Small intestine (tissue), 7 donors: ENCODE measurements at regions not wholly inside any gene's neighbourhood (a gene's known extent, or its start where the extent isn't known, plus 50 kb on each side); places are given as distances from the start of the nearest gene placed in this dataset.

Experiments
- DNase-seq, 2 donors: peaks; one replicate each; pipeline versions ENCODE4 v3.0.0 to v3.0.0-alpha.2; 2013
- FAIRE-seq: peaks from 2 replicates; lab custom pipeline; 2012; peaks lifted over from hg19 to GRCh38; lab: Jason Lieb, UNC
- H3K27ac ChIP-seq, 3 donors: one replicate each; pipeline ENCODE4 v1.5.1; 2013; ENCODE audit warnings: low read length in 2 of 3, mild to moderate bottlenecking in 2 of 3, control low read depth in 1 of 3, inconsistent platforms in 1 of 3, low read depth in 1 of 3, moderate library complexity in 1 of 3
- H3K27me3 ChIP-seq, 3 donors: one replicate each; pipeline ENCODE4 v1.6.1; 2013; ENCODE audit warnings: low read length in 3 of 3, inconsistent platforms in 1 of 3; ENCODE audit not compliant: control insufficient read depth in 3 of 3, insufficient read depth in 3 of 3
- H3K36me3 ChIP-seq, 3 donors: one replicate each; pipeline ENCODE4 v1.6.1; 2013; ENCODE audit warnings: low read length in 3 of 3, inconsistent platforms in 1 of 3, low read depth in 1 of 3, mild to moderate bottlenecking in 1 of 3, moderate library complexity in 1 of 3; ENCODE audit not compliant: control insufficient read depth in 3 of 3, insufficient read depth in 2 of 3
- H3K4me1 ChIP-seq, 3 donors: one replicate each; pipeline ENCODE4 v1.6.1; 2013; ENCODE audit warnings: low read length in 2 of 3, inconsistent platforms in 1 of 3, low read depth in 1 of 3, mild to moderate bottlenecking in 1 of 3, moderate library complexity in 1 of 3; ENCODE audit not compliant: control insufficient read depth in 3 of 3, insufficient read depth in 2 of 3
- H3K4me3 ChIP-seq, 3 donors: one replicate each; pipeline ENCODE4 v1.5.1; 2013; ENCODE audit warnings: low read length in 3 of 3, control low read depth in 1 of 3, inconsistent platforms in 1 of 3, low read depth in 1 of 3, mild to moderate bottlenecking in 1 of 3, moderate library complexity in 1 of 3
- H3K9me3 ChIP-seq, 2 donors: one replicate each; pipeline ENCODE4 v1.6.1; 2013; ENCODE audit warnings: low read depth in 1 of 2, low read length in 1 of 2; ENCODE audit not compliant: control insufficient read depth in 2 of 2, insufficient read depth in 1 of 2
- WGBS, 3 donors: extraction: QIAGEN DNeasy Blood & Tissue Kit; methylation state at CpG; one replicate each; pipeline ENCODE4 v1.1.7; 2013; 5-methylcytosine and 5-hydroxymethylcytosine counted together
- donor health status: healthy with polysubstance abuse.
- donor health status: control.
- donor health status: control.
- donor health status: Bipolar disorder and iron deficiency.
- donor health status: healthy.

- Histone ChIP-seq H3K27ac (peak overlapping the region in 2 of 3 donors; percentile 82 to 83), H3K4me3 (no peak overlapping the region), H3K36me3 (no peaks in the 10 kb centered on the region), H3K4me1 (peaks cover 0 to 19% (median 0%) of the 10 kb centered on the region in 3 donors), H3K9me3 (no peaks in the 10 kb centered on the region), H3K27me3 (no peaks in the 10 kb centered on the region)
- peak; percentile 19 to 69 for DNase-seq
- no peak for FAIRE-seq
- 32 to 48% (median 35%) methylated on average over 7 of the region's 7 CpGs for WGBS, 3 donors
These were observed 738.4 kb downstream of the MATN1 start for GRCh38 chr1:29984862-29985605.

DNA sequence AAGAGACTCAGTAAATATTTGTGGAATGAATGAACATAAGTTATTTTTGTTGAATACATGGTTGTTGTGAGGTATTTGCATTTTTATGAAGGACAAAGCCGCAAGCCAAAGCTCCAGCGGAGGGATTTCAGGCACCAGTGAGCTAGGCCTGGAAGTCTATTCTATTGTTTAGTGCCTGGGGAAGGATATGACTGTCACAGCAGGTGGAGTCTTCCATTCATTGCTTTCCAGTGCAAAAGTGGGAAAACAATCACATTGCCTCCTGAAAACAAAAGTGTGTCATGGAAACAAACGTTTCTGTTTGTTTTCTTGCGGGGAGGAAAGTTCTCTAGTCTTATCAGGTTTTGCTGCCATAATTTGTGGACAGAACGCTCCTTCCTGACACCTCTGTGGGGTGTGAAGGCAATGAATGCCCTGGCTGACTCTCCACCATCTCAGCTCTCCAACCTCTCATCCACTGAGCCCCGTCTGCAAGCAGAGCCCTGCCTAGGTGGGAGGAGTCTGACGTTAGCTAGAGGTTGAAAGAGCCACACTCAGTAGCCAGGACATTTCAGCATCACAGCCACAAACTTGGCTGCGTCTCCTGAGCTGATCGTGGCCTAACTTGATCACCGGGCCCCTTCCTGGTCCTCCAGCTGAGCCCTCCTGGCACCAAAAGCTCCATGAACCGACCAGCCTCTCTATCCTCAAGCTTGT is 739.1 kb downstream of the MATN1 start:
- H3K27ac ChIP-seq = peak overlapping the region in 2 of 3 donors; percentile 82 to 83
- no peak for FAIRE-seq

GRCh38 chr1:29983321-29983720 is 740.1 kb downstream of the MATN1 start:
- Histone ChIP-seq H3K27me3 (no peaks in the 10 kb centered on the region), H3K9me3 (no peaks in the 10 kb centered on the region), H3K4me3 (no peak overlapping the region), H3K36me3 (no peaks in the 10 kb centered on the region), H3K4me1 (peaks cover 0 to 19% (median 0%) of the 10 kb centered on the region in 3 donors), H3K27ac (no peak overlapping the region)
- DNase-seq = no peak
- 85 to 86% (median 86%) methylated on average over 7 of the region's 7 CpGs for WGBS, 3 donors
- no peak for FAIRE-seq

More for the DNA sequence above, 739.1 kb downstream of the MATN1 start:
- no peak overlapping the region for H3K4me3 ChIP-seq
- H3K36me3 ChIP-seq = no peaks in the 10 kb centered on the region
- no peak for DNase-seq
- no peaks in the 10 kb centered on the region for H3K9me3 ChIP-seq
- H3K4me1 ChIP-seq = peaks cover 0 to 19% (median 0%) of the 10 kb centered on the region in 3 donors
- 48 to 54% (median 48%) methylated on average over 11 of the region's 11 CpGs for WGBS, 3 donors
- H3K27me3 ChIP-seq = no peaks in the 10 kb centered on the region

GRCh38 chr1:29981586-29982239 is 741.7 kb downstream of the MATN1 start:
- Histone ChIP-seq H3K27ac (no peak overlapping the region), H3K4me1 (peaks cover 0 to 19% (median 0%) of the 10 kb centered on the region in 3 donors), H3K27me3 (no peaks in the 10 kb centered on the region), H3K36me3 (no peaks in the 10 kb centered on the region), H3K9me3 (no peaks in the 10 kb centered on the region), H3K4me3 (no peak overlapping the region)
- 83 to 90% (median 87%) methylated on average over 5 of the region's 5 CpGs for WGBS, 3 donors
- DNase-seq = no peak
- FAIRE-seq = no peak

- DNase-seq (no peak), FAIRE-seq (no peak)
- no peaks in the 10 kb centered on the region for H3K9me3 ChIP-seq
- no peak overlapping the region for H3K4me3 ChIP-seq
- WGBS, 3 donors = 64 to 74% (median 71%) methylated on average over 4 of the region's 4 CpGs
- H3K4me1 ChIP-seq = no peaks in the 10 kb centered on the region
- H3K27ac ChIP-seq = no peak overlapping the region
- no peaks in the 10 kb centered on the region for H3K36me3 ChIP-seq
- no peaks in the 10 kb centered on the region for H3K27me3 ChIP-seq
These were observed 741.2 kb downstream of the PTPRU start for GRCh38 chr1:29977550-29977949.

- DNase-seq (peak in 1 of 2 donors; percentile 45), FAIRE-seq (no peak)
- 32 to 59% (median 46%) methylated on average over 7 of the region's 7 CpGs for WGBS, 3 donors
- Histone ChIP-seq H3K27ac (no peak overlapping the region), H3K27me3 (peaks cover 0 to 2% (median 0%) of the 10 kb centered on the region in 3 donors), H3K36me3 (no peaks in the 10 kb centered on the region), H3K4me1 (no peaks in the 10 kb centered on the region), H3K4me3 (no peak overlapping the region), H3K9me3 (no peaks in the 10 kb centered on the region)
These were observed 738.8 kb downstream of the PTPRU start for GRCh38 chr1:29975036-29975694.

GRCh38 chr1:29974316-29974724 is 738.0 kb downstream of the PTPRU start:
- H3K4me3 ChIP-seq = no peak overlapping the region
- peaks cover 0 to 2% (median 0%) of the 10 kb centered on the region in 3 donors for H3K27me3 ChIP-seq
- FAIRE-seq = no peak
- no peaks in the 10 kb centered on the region for H3K9me3 ChIP-seq
- no peak for DNase-seq
- no peaks in the 10 kb centered on the region for H3K36me3 ChIP-seq
- WGBS, 3 donors = 34 to 52% (median 37%) methylated on average over 1 of the region's 1 CpG
- no peaks in the 10 kb centered on the region for H3K4me1 ChIP-seq
- H3K27ac ChIP-seq = no peak overlapping the region

DNA sequence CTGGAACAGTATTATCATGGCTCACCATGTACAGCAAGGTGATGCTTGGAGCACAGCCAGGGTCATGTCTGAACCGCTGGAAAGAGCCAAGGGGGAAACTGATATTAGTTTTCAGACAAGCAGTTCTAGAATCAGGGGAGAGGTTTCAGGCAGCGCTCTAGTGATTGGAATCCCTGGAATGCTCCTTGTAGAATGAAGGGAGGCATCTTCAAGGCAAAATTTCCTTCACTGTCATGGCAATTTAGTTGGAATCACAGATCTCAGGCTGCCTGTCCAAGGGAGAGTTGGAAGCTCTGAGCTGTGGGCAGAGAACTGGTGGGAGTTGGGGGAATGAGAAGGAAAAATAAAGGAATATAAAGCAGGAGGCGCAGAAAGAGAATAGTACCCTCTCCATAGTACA is 737.1 kb downstream of the PTPRU start:
- H3K4me3 ChIP-seq = no peak overlapping the region
- no peaks in the 10 kb centered on the region for H3K36me3 ChIP-seq
- H3K9me3 ChIP-seq = peaks cover 0 to 3% of the 10 kb centered on the region in 2 donors
- H3K27ac ChIP-seq = no peak overlapping the region
- FAIRE-seq = no peak
- 58 to 77% (median 65%) methylated on average over 3 of the region's 3 CpGs for WGBS, 3 donors
- no peak for DNase-seq
- peaks cover 0 to 4% (median 0%) of the 10 kb centered on the region in 3 donors for H3K27me3 ChIP-seq
- no peaks in the 10 kb centered on the region for H3K4me1 ChIP-seq
